ENCODE measurements at regions not wholly inside any gene's neighbourhood (a gene's known extent, or its start where the extent isn't known, plus 50 kb on each side); places are given as distances from the start of the nearest gene placed in this dataset.

GRCh38 chr5:58400737-58401136 is 59.1 kb downstream of the PLK2 start:
- Histone ChIP-seq H3K9me2 (no peaks in the 10 kb centered on the region), H3K4me3 (ENCODE audit: low read depth in 2 of 2, low read length in 1 of 2) (no peak overlapping the region), H3F3A (replicated peaks; ENCODE audit: insufficient read depth) (no peaks in the 10 kb centered on the region), H3K36me3 (replicated peaks in 1 of 2; ENCODE audit: control insufficient read depth in 1 of 2, insufficient read depth in 2 of 2, low read length in 1 of 2) (no peaks in the 10 kb centered on the region), H3K27ac (ENCODE audit: low read depth in 2 of 2, low read length in 1 of 2) (no peak overlapping the region), H3K4me1 (ENCODE audit: control insufficient read depth in 1 of 2, insufficient read depth in 2 of 2, low read depth in 1 of 2, low read length in 1 of 2) (no peaks in the 10 kb centered on the region), H3K9me3 (no peaks in the 10 kb centered on the region), H3K79me2 (ENCODE audit: insufficient read depth) (no peaks in the 10 kb centered on the region), H3K4me2 (no peak overlapping the region), H2AFZ (ENCODE audit: low read depth) (no peak overlapping the region), H4K20me1 (ENCODE audit: insufficient read depth) (no peaks in the 10 kb centered on the region), H3K9ac (no peak overlapping the region), H3K27me3 (ENCODE audit: insufficient read depth) (no peaks in the 10 kb centered on the region)
- TF ChIP-seq FOXJ3 (CRISPR knock-in tag; IDR thresholded peaks at IDR 0.05): no peak
- TF ChIP-seq TEAD4 (IDR thresholded peaks at IDR 0.05; ENCODE audit: borderline replicate concordance, insufficient read depth): no peak
- no peak for TF ChIP-seq ZBTB33 (IDR thresholded peaks at IDR 0.05; ENCODE audit: borderline replicate concordance, low read depth)
- no peak for TF ChIP-seq NFIC (IDR thresholded peaks at IDR 0.05; ENCODE audit: borderline replicate concordance)
- no peak for TF ChIP-seq CHD2 (IDR thresholded peaks at IDR 0.05; ENCODE audit: low read length, partially characterized antibody)
- TF ChIP-seq RFX5 (IDR thresholded peaks at IDR 0.05; ENCODE audit: low read length): no peak
- no peak for TF ChIP-seq REST (IDR thresholded peaks at IDR 0.05; ENCODE audit: low read depth, low read length)
- TF ChIP-seq POLR2AphosphoS5 (IDR thresholded peaks at IDR 0.05; ENCODE audit: low read depth, low read length): no peak
- TF ChIP-seq NRF1 (IDR thresholded peaks at IDR 0.05; ENCODE audit: low read depth, low read length): no peak
- no peak for TF ChIP-seq YY1 (IDR thresholded peaks at IDR 0.05; ENCODE audit: low read depth)
- TF ChIP-seq USF1 (IDR thresholded peaks at IDR 0.05; ENCODE audit: borderline replicate concordance, low read depth): no peak
- TF ChIP-seq ELF1 (IDR thresholded peaks at IDR 0.05): no peak
- TF ChIP-seq PBX3 (IDR thresholded peaks at IDR 0.05): no peak
- TF ChIP-seq TAF1 (IDR thresholded peaks at IDR 0.05; ENCODE audit: borderline replicate concordance, low read depth, low read length): no peak
- CTCF ChIA-PET: no interaction called here
- POLR2A ChIA-PET: no interaction called here
- no peak for DNase-seq
- 93% methylated on average over 2 of the region's 2 CpGs for WGBS (ENCODE audit: low lambda C conversion rate)
